ENCODE measurements at regions not wholly inside any gene's neighbourhood (a gene's known extent, or its start where the extent isn't known, plus 50 kb on each side); places are given as distances from the start of the nearest gene placed in this dataset.

- TF ChIP-seq CTCF (IDR thresholded peaks at IDR 0.05; ENCODE audit: control insufficient read depth, insufficient read depth, low read depth, low read length, missing control alignments): no peak
- no peak overlapping the region for H3K4me3 ChIP-seq (ENCODE audit: control insufficient read depth, low read depth, low read length)
- no peak for DNase-seq (ENCODE audit: low read depth)
Measured at GRCh38 chr2:52686935-52687334, 1080.7 kb upstream of the CHAC2 start.

- no peak for TF ChIP-seq CTCF (IDR thresholded peaks at IDR 0.05; ENCODE audit: control insufficient read depth, insufficient read depth, low read depth, low read length, missing control alignments)
- H3K4me3 ChIP-seq (ENCODE audit: control insufficient read depth, low read depth, low read length): no peak overlapping the region
- no peak for DNase-seq (ENCODE audit: low read depth)
Measured at GRCh38 chr2:52676056-52676455, 1091.5 kb upstream of the CHAC2 start.

GRCh38 chr2:52668724-52669123 lies 1098.9 kb upstream of the CHAC2 start:
- no peak for DNase-seq (ENCODE audit: low read depth)
- no peak for TF ChIP-seq CTCF (IDR thresholded peaks at IDR 0.05; ENCODE audit: control insufficient read depth, insufficient read depth, low read depth, low read length, missing control alignments)

GRCh38 chr2:52659546-52659945 lies 1108.1 kb upstream of the CHAC2 start:
- no peak for TF ChIP-seq CTCF (IDR thresholded peaks at IDR 0.05; ENCODE audit: control insufficient read depth, insufficient read depth, low read depth, low read length, missing control alignments)
- no peak overlapping the region for H3K4me3 ChIP-seq (ENCODE audit: control insufficient read depth, low read depth, low read length)
- no peak for DNase-seq (ENCODE audit: low read depth)

More at GRCh38 chr2:52668724-52669123, 1098.9 kb upstream of the CHAC2 start:
- no peak overlapping the region for H3K4me3 ChIP-seq (ENCODE audit: control insufficient read depth, low read depth, low read length)

- no peak overlapping the region for H3K4me3 ChIP-seq (ENCODE audit: control insufficient read depth, low read depth, low read length)
- DNase-seq (ENCODE audit: low read depth): no peak
- no peak for TF ChIP-seq CTCF (IDR thresholded peaks at IDR 0.05; ENCODE audit: control insufficient read depth, insufficient read depth, low read depth, low read length, missing control alignments)
Measured at GRCh38 chr2:52658598-52658997, 1109.0 kb upstream of the CHAC2 start.

- no peak for TF ChIP-seq CTCF (IDR thresholded peaks at IDR 0.05; ENCODE audit: control insufficient read depth, insufficient read depth, low read depth, low read length, missing control alignments)
- no peak for DNase-seq (ENCODE audit: low read depth)
- no peak overlapping the region for H3K4me3 ChIP-seq (ENCODE audit: control insufficient read depth, low read depth, low read length)
Measured at GRCh38 chr2:52639692-52640091, 1127.9 kb upstream of the CHAC2 start.

GRCh38 chr2:52632543-52632942 lies 1135.1 kb upstream of the CHAC2 start:
- DNase-seq (ENCODE audit: low read depth): no peak
- H3K4me3 ChIP-seq (ENCODE audit: control insufficient read depth, low read depth, low read length): no peak overlapping the region
- no peak for TF ChIP-seq CTCF (IDR thresholded peaks at IDR 0.05; ENCODE audit: control insufficient read depth, insufficient read depth, low read depth, low read length, missing control alignments)
